HepG2 (cell line): ENCODE measurements at regions not wholly inside any gene's neighbourhood (a gene's known extent, or its start where the extent isn't known, plus 50 kb on each side); places are given as distances from the start of the nearest gene placed in this dataset.
A peak's percentile ranks its signal among the peaks of the same experiment; 100 is the strongest.

ENCODE experiments used
- ATAC-seq: fragments of 200-7000 bp; cut with Tn5 transposase; 3 replicates; pipeline ENCODE4 v1.9.1; 2020; ENCODE audit warnings: mild to moderate bottlenecking, moderate library complexity
- BruUV-seq: library from RNA; stranded (reverse); fragments of 400-500 nt; replicated peaks from 2 replicates; lab custom pipeline; 2021; lab: Mats Ljungman, UMichigan
- CTCF ChIA-PET: fragments of 300-600 bp; formaldehyde crosslinking; extraction: SDS; loops from one replicate; lab custom pipeline; 2021; ENCODE audit warnings: low total read pairs, inconsistent platforms, low intra/inter-chr PET ratio; lab: Yijun Ruan, JAX
- POLR2A ChIA-PET: fragments of 350-600 bp; sonication (Branson Sonifier 250); formaldehyde crosslinking; loops from one replicate; lab custom pipeline; 2020; ENCODE audit warnings: antibody characterized with exemption, inconsistent platforms; lab: Yijun Ruan, JAX
- DNase-seq: peaks from one replicate; pipeline ENCODE4 v3.0.0-alpha.2; 2015; ENCODE audit warnings: low spot score
- FAIRE-seq: peaks from 3 replicates; lab custom pipeline; 2011; peaks lifted over from hg19 to GRCh38; lab: Jason Lieb, UNC
- H2AFZ ChIP-seq: one replicate; pipeline ENCODE4 v1.6.1; 2011; ENCODE audit warnings: low read length, inconsistent platforms
- H3K27ac ChIP-seq: fragments of 300-600 bp; 3 replicates; pipeline ENCODE4 v1.8.0; 2011; ENCODE audit warnings: mixed run types, mild to moderate bottlenecking, mixed read lengths, low read length, inconsistent platforms; ENCODE audit not compliant: insufficient read depth; ENCODE audit errors: extremely low read length
- H3K27me3 ChIP-seq, 2 experiments: fragments of 200-600 bp in 1 of 2; 2 replicates in 1 of 2; 3 replicates in 1 of 2; pipeline versions ENCODE4 v1.6.0 to v1.8.0; 2011; ENCODE audit warnings: low read length in 2 of 2, mild to moderate bottlenecking in 2 of 2, moderate library complexity in 2 of 2, inconsistent platforms in 1 of 2; ENCODE audit not compliant: insufficient read depth in 2 of 2, control insufficient read depth in 1 of 2
- H3K36me3 ChIP-seq, 2 experiments: fragments of 200-600 bp in 1 of 2; replicated peaks in 1 of 2; 2 replicates in 1 of 2; 3 replicates in 1 of 2; pipeline versions ENCODE4 v1.5.1 to v1.8.0; 2011; ENCODE audit warnings: low read length in 2 of 2, inconsistent platforms in 1 of 2; ENCODE audit not compliant: insufficient read depth in 2 of 2, control insufficient read depth in 1 of 2
- H3K4me1 ChIP-seq: 2 replicates; pipeline ENCODE4 v1.5.1; 2012; ENCODE audit warnings: low read length, inconsistent platforms; ENCODE audit not compliant: insufficient read depth
- H3K4me2 ChIP-seq: 2 replicates; pipeline ENCODE4 v1.6.0; 2011; ENCODE audit warnings: low read depth, low read length, inconsistent platforms
- H3K4me3 ChIP-seq, 3 experiments: fragments of 200-600 bp in 1 of 3; sonication (generic), shearing (Covaris generic) in 1 of 3; replicated peaks in 1 of 3; 2 replicates each; pipeline ENCODE4 v1.5.1; 2011 to 2016; ENCODE audit warnings: low read length in 3 of 3, inconsistent platforms in 2 of 3, low read depth in 2 of 3, mild to moderate bottlenecking in 2 of 3, control low read depth in 1 of 3, mixed read lengths in 1 of 3; ENCODE audit not compliant: insufficient read depth in 1 of 3
- H3K79me2 ChIP-seq: one replicate; pipeline ENCODE4 v1.6.1; 2011; ENCODE audit warnings: low read length, inconsistent platforms; ENCODE audit not compliant: insufficient read depth
- H3K9ac ChIP-seq: 2 replicates; pipeline ENCODE4 v1.6.0; 2011; ENCODE audit warnings: mild to moderate bottlenecking, low read depth, low read length, inconsistent platforms; ENCODE audit not compliant: insufficient read depth
- H3K9me3 ChIP-seq: 2 replicates; pipeline ENCODE4 v1.5.1; 2012; ENCODE audit warnings: mild to moderate bottlenecking, low read length
- H4K20me1 ChIP-seq: 2 replicates; pipeline ENCODE4 v1.6.0; 2011; ENCODE audit warnings: inconsistent platforms, mild to moderate bottlenecking, low read length, moderate library complexity; ENCODE audit not compliant: insufficient read depth
- BORCS8-MEF2B ChIP-seq: sonication (generic); formaldehyde crosslinking; IDR thresholded peaks from 2 replicates; pipeline ENCODE4 v1.8.0; 2022; ENCODE audit warnings: mild to moderate bottlenecking, missing genetic modification reagents
- FOXC1 ChIP-seq: sonication (generic); formaldehyde crosslinking; IDR thresholded peaks from 2 replicates; pipeline ENCODE4 v1.8.0; 2022; ENCODE audit warnings: mild to moderate bottlenecking, missing genetic modification reagents, borderline replicate concordance
- FOXO1 ChIP-seq: sonication (generic); formaldehyde crosslinking; IDR thresholded peaks from 2 replicates; pipeline ENCODE4 v1.4.0; 2020; ENCODE audit warnings: missing genetic modification reagents
- GPN1 ChIP-seq: sonication (generic); formaldehyde crosslinking; IDR thresholded peaks from 2 replicates; pipeline ENCODE4 v1.5.1; 2020; ENCODE audit warnings: missing genetic modification reagents, borderline replicate concordance
- HDAC6 ChIP-seq: fragments of 200-600 bp; sonication (generic); IDR thresholded peaks from 2 replicates; pipeline ENCODE4 v1.7.0; 2017; ENCODE audit warnings: mild to moderate bottlenecking, antibody characterized with exemption, low read length, low read depth
- HOXA7 ChIP-seq: sonication (generic); formaldehyde crosslinking; IDR thresholded peaks from 2 replicates; pipeline ENCODE4 v1.8.1; 2022; ENCODE audit warnings: mild to moderate bottlenecking, missing genetic modification reagents, moderate library complexity
- KLF15 ChIP-seq: sonication (generic); formaldehyde crosslinking; IDR thresholded peaks from 2 replicates; pipeline ENCODE4 v1.8.1; 2023; ENCODE audit warnings: borderline replicate concordance, mild to moderate bottlenecking, inconsistent platforms, missing genetic modification reagents, mixed read lengths
- KLF16 ChIP-seq, 2 experiments: sonication (generic) in 1 of 2; formaldehyde crosslinking in 1 of 2; IDR thresholded peaks; 2 replicates each; pipeline versions ENCODE4 v1.6.1 to v1.8.0; 2016 to 2023; ENCODE audit warnings: missing genetic modification reagents in 2 of 2, missing compliant biosample characterization in 1 of 2
- NFYB ChIP-seq: sonication (generic); formaldehyde crosslinking; IDR thresholded peaks from 2 replicates; pipeline ENCODE4 v1.4.0; 2020; ENCODE audit warnings: missing genetic modification reagents
- SMAD9 ChIP-seq: sonication (generic); formaldehyde crosslinking; IDR thresholded peaks from 2 replicates; pipeline ENCODE4 v1.5.1; 2020; ENCODE audit warnings: mild to moderate bottlenecking, missing genetic modification reagents
- SP5 ChIP-seq: IDR thresholded peaks from 2 replicates; pipeline ENCODE4 v1.6.1; 2016; ENCODE audit warnings: low read depth, borderline replicate concordance
- ZMYM2 ChIP-seq: sonication (generic); formaldehyde crosslinking; IDR thresholded peaks from 2 replicates; pipeline ENCODE4 v1.8.0; 2022; ENCODE audit warnings: mild to moderate bottlenecking, missing genetic modification reagents
- ZNF180 ChIP-seq: sonication (generic); formaldehyde crosslinking; IDR thresholded peaks from 2 replicates; pipeline ENCODE4 v1.4.0; 2020; ENCODE audit warnings: low read depth, missing genetic modification reagents, borderline replicate concordance
- ZNF235 ChIP-seq: sonication (generic); formaldehyde crosslinking; IDR thresholded peaks from 2 replicates; pipeline ENCODE4 v1.8.1; 2023; ENCODE audit warnings: mild to moderate bottlenecking, missing genetic modification reagents, borderline replicate concordance
- ZNF331 ChIP-seq: sonication (generic); formaldehyde crosslinking; IDR thresholded peaks from 2 replicates; pipeline ENCODE4 v1.4.0; 2020; ENCODE audit warnings: missing genetic modification reagents
- ZNF350 ChIP-seq: sonication (generic); formaldehyde crosslinking; IDR thresholded peaks from 2 replicates; pipeline ENCODE4 v1.4.0; 2020; ENCODE audit warnings: mild to moderate bottlenecking, low read depth, missing genetic modification reagents, borderline replicate concordance
- ZNF382 ChIP-seq: sonication (generic); formaldehyde crosslinking; IDR thresholded peaks from 2 replicates; pipeline ENCODE4 v1.5.0; 2020; ENCODE audit warnings: missing genetic modification reagents, mild to moderate bottlenecking, borderline replicate concordance
- ZNF703 ChIP-seq: sonication (generic); formaldehyde crosslinking; IDR thresholded peaks from 2 replicates; pipeline ENCODE4 v1.5.1; 2020; ENCODE audit warnings: missing genetic modification reagents, mild to moderate bottlenecking, moderate library complexity, borderline replicate concordance
- ZNF83 ChIP-seq: sonication (generic); formaldehyde crosslinking; IDR thresholded peaks from 2 replicates; pipeline ENCODE4 v1.4.0; 2020; ENCODE audit warnings: missing genetic modification reagents, mild to moderate bottlenecking, borderline replicate concordance
- WGBS: methylation state at CpG from one replicate; pipeline ENCODE4 v1.1.6; 2017; ENCODE audit warnings: low lambda C conversion rate; 5-methylcytosine and 5-hydroxymethylcytosine counted together
- in situ Hi-C: cut with HindIII; loops from 2 replicates; pipeline ENCODE4 v1.10.0; 2017; ENCODE audit warnings: low pct_unique_long_range_greater_than_20kb; ENCODE audit not compliant: extremely low pct_ligation_motif_present
- intact Hi-C: fragments of 100-400 bp; cut with micrococcal nuclease; formaldehyde crosslinking; loops from one replicate; pipeline ENCODE4 v1.10.0; 2022; ENCODE audit not compliant: unreplicated experiment
- TF ChIP-seq, protein P1 (sequence below): sonication (generic); formaldehyde crosslinking; IDR thresholded peaks from 2 replicates; pipeline ENCODE4 v1.8.0; 2022; ENCODE audit warnings: mild to moderate bottlenecking, missing genetic modification reagents, moderate library complexity

DNA sequence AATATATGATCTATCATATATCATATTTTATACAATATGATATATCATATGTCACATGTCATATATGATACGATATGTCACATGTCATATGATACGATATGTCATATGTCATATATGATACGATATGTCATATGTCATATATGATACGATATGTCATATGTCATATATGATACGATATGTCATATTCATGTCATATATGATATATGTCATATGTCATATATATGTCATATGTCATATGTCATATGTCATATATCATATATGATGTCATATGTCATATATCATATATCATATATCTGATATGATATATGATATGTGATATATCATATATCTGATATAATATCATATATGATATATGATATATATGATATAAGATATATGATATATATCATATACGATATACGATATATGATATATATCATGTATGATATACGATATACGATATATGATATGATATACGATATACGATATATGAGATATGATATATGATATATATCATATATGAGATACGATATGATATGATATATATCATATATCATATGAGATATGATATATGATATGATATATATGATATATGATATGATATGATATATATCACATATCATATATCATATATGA is 122.3 kb upstream of the USP9X start:
- no TSS peak for BruUV-seq
- no peak for FAIRE-seq
- CTCF ChIA-PET, result no interaction called here

GRCh38 chrX:40964008-40964407 is 121.2 kb upstream of the USP9X start:
- no peaks in the 10 kb centered on the region for H4K20me1 ChIP-seq
- no peaks in the 10 kb centered on the region; the same call in 1 of the 2 replicates for H3K9me3 ChIP-seq
- ChIA-PET CTCF (no interaction called here), POLR2A (interaction anchor here (1.0 kb wide), 1 partner anchor 121 kb away, joined by 4 read pairs; no protein-coding TSS in a partner anchor)
- in situ Hi-C loops (no loop called here), intact Hi-C loops (no loop called here)
- H3K4me2 ChIP-seq, result no peak overlapping the region
- no TSS peak for BruUV-seq
- H3K4me1 ChIP-seq, result peaks cover 24% of the 10 kb centered on the region
- WGBS, result no CpG with 5 or more reads among the region's 1 CpG
- TF ChIP-seq HOXA7 (CRISPR knock-in tag) (no peak), KLF16 (CRISPR knock-in tag; IDR thresholded peaks at IDR 0.05) (no peak), ZNF331 (CRISPR knock-in tag) (peak; percentile 97), ZNF350 (CRISPR knock-in tag) (no peak)
- H3K4me3 ChIP-seq, result no peak overlapping the region
- no peaks in the 10 kb centered on the region for H3K79me2 ChIP-seq
- no peak overlapping the region for H3K27ac ChIP-seq
- no peak for DNase-seq
- H3K9ac ChIP-seq, result no peak overlapping the region
- no peaks in the 10 kb centered on the region for H3K27me3 ChIP-seq
- no peak overlapping the region for H2AFZ ChIP-seq
- ATAC-seq, result no peak
- FAIRE-seq, result no peak
- no peaks in the 10 kb centered on the region for H3K36me3 ChIP-seq

More for the DNA sequence above, 122.3 kb upstream of the USP9X start:
- Histone ChIP-seq H3K9ac (no peak overlapping the region), H4K20me1 (no peaks in the 10 kb centered on the region), H3K4me3 (no peak overlapping the region), H3K27ac (no peak overlapping the region), H3K27me3 (no peaks in the 10 kb centered on the region), H3K9me3 (no peaks in the 10 kb centered on the region; the same call in 1 of the 2 replicates), H3K4me2 (no peak overlapping the region), H3K79me2 (no peaks in the 10 kb centered on the region), H2AFZ (no peak overlapping the region), H3K36me3 (no peaks in the 10 kb centered on the region), H3K4me1 (peaks cover 24% of the 10 kb centered on the region)
- intact Hi-C loops (no loop called here), in situ Hi-C loops (no loop called here)
- DNase-seq, result no peak
- no peak for TF ChIP-seq BORCS8-MEF2B (CRISPR knock-in tag)
- TF ChIP-seq GPN1, result no peak
- no peak for TF ChIP-seq SMAD9 (CRISPR knock-in tag)
- TF ChIP-seq ZNF235 (CRISPR knock-in tag), result no peak
- TF ChIP-seq FOXC1 (CRISPR knock-in tag), result no peak
- no peak for TF ChIP-seq SP5 (CRISPR knock-in tag)
- TF ChIP-seq HDAC6, result no peak
- no peak for TF ChIP-seq KLF15 (CRISPR knock-in tag)
- TF ChIP-seq ZNF703, result no peak
- no peak for TF ChIP-seq NFYB (CRISPR knock-in tag)
- TF ChIP-seq FOXO1 (CRISPR knock-in tag), result no peak
- TF ChIP-seq ZNF180, result no peak
- TF ChIP-seq, protein P1, sequence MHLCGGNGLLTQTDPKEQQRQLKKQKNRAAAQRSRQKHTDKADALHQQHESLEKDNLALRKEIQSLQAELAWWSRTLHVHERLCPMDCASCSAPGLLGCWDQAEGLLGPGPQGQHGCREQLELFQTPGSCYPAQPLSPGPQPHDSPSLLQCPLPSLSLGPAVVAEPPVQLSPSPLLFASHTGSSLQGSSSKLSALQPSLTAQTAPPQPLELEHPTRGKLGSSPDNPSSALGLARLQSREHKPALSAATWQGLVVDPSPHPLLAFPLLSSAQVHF (CRISPR knock-in tag), result no peak
- TF ChIP-seq ZMYM2, result no peak
- TF ChIP-seq ZNF83 (CRISPR knock-in tag), result no peak
- no peak for TF ChIP-seq ZNF382
- 91% methylated on average over 12 of the region's 12 CpGs for whole genome bisulfite sequencing
- POLR2A ChIA-PET, result no interaction called here
- ATAC-seq, result no peak
